NCI-H1436 treated with DMSO at 0.1 percent for 48 hours (cell line): ENCODE measurements at regions not wholly inside any gene's neighbourhood (a gene's known extent, or its start where the extent isn't known, plus 50 kb on each side); places are given as distances from the start of the nearest gene placed in this dataset.

Source experiments
- DNase-seq: peaks from one replicate; lab custom pipeline; 2025; lab: John Stamatoyannopoulos, UW

GRCh38 chr11:134763030-134763388 lies 351.0 kb upstream of the B3GAT1 start:
- no peak for DNase-seq

- DNase-seq = no peak
Measured at GRCh38 chr11:134762248-134763029, 350.4 kb upstream of the B3GAT1 start.

DNA sequence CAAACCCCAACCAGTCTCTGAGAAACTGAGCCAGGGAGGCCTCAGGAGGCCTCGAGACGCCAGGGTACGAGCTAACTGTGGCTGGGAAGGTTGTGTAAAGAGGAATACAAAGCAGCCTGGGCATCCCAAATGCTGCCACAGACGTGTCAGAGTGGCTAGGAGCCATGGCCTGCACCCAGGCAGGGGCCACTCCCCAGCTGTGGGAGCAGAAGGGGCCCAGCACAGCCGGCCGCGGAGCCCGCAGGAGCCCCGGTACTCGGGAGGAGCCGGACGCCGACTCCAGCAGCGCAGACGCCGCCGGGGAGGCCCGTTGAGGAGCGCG lies 349.8 kb upstream of the B3GAT1 start:
- DNase-seq = no peak

- no peak for DNase-seq
Measured at GRCh38 chr11:134761386-134761785, 349.3 kb upstream of the B3GAT1 start.

- no peak for DNase-seq
Measured at GRCh38 chr11:134760957-134761356, 348.9 kb upstream of the B3GAT1 start.

DNA sequence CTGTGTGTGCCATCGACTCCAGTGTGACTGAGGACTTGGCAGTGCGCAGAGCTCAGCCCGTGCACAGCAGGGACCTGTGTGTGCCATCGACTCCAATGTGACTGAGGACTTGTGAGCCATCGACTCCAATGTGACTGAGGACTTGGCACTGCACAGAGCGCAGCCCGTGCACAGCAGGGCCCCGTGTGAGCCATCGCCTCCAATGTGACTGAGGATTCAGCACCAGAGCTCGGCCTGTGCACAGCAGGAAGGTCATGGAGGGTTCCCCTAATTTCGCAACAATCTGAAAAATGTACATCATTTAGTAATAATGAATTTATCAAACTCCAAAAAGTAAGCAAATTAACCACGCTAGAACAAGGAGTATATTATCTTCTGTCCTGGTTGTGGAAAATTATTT lies 348.3 kb upstream of the B3GAT1 start:
- DNase-seq = no peak

DNA sequence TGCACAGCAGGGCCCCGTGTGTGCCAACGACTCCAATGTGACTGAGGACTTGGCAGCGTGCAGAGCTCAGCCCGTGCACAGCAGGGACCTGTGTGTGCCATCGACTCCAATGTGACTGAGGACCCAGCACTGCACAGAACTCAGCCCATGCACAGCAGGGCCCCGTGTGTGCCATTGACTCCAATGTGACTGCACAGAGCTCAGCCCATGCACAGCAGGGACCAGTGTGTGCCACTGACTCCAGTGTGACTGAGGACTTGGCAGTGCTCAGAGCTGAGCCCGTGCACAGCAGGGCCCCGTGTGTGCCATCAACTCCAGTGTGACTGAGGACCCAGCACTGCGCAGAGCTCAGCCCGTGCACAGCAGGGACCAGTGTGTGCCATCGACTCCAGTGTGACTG lies 347.8 kb upstream of the B3GAT1 start:
- no peak for DNase-seq

GRCh38 chr11:134759274-134759673 lies 347.2 kb upstream of the B3GAT1 start:
- DNase-seq = no peak

DNA sequence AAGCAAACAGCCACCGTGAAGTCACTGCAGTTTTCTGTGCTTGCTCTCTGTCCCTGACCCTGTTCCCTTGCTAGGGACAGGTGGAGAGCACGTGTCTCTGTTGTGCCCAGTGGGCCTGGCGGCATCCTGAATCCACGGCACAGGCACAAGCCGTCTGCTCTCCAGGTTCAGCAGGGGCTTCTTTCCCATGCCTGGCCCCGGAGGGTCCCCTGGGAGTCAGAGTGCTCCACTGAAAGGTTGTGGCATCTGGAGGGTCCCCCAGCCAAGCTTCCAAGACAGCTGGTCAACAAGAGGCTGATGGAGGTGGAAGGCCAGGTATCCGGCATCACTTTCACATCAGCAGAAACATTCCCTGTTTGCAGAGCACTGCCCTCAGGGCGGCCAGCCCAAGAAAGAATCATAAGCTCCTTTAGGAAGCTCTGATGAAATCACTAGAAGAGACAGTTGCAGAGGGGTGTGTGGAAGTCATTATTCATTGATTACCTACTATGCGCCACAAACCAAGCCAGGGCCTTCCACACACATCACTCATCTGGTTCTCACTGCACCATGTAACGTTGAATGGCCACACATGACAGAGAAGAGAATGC lies 346.4 kb upstream of the B3GAT1 start:
- DNase-seq = no peak

DNA sequence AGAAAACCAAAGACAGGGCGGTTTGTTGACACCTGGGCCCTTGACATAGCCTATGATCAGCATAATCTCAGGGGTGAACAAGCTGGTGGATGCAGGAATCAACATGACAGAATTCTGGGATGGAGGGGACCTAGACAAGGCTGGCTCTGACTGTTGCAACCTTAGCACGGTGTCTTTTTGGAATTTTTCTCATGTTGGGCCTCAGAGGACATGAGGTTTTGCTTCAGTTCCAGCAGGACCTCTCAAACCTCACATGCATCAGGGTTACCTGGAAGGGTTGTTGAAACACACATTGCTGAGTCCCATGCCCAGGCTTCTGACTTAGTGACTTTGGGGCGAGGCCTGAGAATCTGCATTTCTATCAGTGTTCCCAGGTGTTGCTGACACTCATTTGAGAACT lies 345.6 kb upstream of the B3GAT1 start:
- no peak for DNase-seq

DNA sequence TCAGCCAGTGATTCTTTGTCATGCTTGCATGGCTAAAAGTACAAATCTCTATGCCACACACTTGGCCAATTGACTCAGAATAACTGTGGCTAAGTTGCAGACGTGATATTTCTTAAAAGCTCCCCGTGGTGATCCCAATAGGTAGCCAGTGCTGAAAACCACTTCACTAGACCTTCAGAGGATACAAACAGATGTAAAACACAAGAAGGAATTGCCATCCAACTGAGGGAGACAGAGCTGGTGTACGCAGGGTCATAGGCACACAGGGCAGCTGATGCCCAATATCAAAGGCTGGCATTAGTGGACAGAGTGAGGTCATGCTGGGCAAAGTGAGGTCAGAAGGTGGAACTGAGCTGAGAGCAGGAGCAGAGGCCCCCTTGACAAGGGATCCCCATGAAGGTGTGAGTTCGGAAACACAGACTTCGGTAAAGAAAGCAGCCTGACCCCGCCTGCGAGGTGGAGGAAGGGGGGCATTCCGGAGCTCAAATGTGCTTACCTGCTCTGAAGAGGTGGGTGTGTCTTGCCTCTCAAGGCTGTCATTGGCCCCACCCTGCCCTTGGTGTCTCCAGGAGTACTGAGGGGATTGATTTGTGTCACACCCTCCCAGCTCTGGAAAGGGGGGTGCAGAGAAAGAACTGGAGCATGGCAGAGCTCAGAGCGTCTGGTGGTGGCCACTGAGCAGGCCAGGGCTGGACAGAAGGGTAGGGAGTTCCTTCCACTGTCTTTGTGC lies 344.9 kb upstream of the B3GAT1 start:
- DNase-seq = no peak

GRCh38 chr11:134755535-134755934 lies 343.5 kb upstream of the B3GAT1 start:
- no peak for DNase-seq

GRCh38 chr11:134754521-134755198 lies 342.6 kb upstream of the B3GAT1 start:
- no peak for DNase-seq

DNA sequence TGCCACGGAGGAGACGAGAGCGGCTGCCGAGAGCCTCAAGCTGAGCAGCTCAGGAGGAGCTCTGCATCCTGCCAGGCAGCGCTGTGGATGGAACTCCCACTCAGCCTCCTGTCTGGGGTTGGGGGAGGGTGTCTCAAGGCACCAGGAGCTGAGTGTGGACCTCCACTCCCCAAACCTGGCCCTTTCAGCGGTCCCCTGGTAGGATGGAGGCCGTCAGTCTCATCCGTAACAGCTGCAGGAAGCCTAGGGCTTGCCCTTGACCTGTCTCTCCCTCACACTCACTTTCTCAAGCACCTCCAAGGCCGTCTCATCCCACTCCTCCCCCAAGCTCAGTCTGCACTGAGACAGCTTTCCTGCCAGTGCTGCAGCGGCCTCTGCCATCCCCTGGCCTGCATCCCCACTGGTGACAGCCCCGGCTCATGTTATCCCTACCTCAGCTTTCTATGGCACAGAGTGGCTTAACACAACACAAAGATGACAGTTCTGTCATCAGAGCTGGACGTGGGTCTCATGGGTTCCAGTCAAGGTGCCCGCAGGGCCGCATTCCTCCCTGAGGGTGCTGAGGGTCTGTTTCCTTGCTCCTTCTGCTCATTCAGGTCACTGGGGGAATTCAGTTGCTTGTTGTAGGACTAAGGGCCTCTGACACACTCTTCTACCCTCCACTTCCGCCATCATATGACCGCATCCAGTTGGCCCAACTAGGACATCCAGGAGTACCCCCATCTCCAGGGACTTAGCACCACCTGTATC lies 341.9 kb upstream of the B3GAT1 start:
- DNase-seq = no peak

DNA sequence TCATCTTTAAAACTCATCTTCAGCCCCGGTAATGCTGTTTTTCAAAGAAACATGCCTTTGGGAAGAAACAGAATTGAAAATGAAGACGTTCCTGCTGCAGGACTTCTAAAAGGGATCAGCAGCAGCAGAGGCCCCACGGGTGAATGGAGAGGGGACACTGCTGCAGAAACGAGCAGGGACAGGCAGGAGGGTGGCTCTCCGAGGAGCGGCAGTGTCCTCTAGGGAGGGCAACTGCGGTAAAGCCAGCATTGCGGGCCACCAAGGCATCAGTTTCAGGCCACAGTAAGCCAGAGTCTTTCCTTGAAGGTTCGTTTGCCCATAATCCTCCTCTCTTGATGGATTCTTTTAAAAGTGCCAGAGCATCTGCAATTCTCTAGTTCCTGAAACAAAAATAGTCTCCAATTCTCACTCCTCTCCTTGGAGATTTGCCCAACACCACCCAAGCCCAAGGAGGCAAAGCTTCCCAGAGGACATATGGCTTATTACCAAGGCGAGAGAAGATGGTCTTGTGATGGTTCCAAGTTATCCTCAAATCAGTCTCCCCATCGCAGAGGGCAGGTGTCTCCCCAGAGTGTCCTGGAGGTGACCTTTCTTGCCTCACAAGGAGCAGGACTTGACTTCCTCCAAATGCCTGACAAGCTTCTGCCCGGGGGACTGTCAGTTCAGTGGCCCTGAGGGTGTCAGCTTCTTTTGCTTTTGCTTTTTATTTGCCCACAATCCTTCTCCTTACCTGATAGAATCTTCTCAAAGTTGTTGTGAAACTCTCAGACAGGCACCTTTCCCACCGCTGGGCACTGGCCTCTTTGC lies 341.1 kb upstream of the B3GAT1 start:
- DNase-seq = no peak

DNA sequence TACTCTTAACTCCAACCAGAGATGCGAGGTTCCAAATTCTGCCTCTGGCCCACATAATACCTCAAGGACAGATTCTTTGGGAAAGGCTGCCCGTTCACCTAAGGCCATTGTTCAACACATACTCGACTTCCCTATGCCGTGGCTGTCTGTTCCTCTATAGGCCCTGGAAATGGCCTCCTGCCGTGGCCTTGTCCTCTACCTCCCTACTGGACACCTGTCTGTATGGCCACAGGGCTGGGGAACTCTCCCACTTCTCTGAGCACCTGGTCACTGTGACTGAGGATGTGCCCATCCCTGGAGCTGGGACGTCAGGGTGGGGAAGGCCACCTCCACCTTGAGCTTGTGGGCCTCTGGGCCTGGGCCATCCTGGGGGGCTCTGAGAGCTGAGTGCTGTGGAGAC lies 340.5 kb upstream of the B3GAT1 start:
- no peak for DNase-seq

- DNase-seq = no peak
Measured at GRCh38 chr11:134751766-134752165, 339.7 kb upstream of the B3GAT1 start.

- DNase-seq = no peak
Measured at GRCh38 chr11:134751031-134751585, 339.1 kb upstream of the B3GAT1 start.

DNA sequence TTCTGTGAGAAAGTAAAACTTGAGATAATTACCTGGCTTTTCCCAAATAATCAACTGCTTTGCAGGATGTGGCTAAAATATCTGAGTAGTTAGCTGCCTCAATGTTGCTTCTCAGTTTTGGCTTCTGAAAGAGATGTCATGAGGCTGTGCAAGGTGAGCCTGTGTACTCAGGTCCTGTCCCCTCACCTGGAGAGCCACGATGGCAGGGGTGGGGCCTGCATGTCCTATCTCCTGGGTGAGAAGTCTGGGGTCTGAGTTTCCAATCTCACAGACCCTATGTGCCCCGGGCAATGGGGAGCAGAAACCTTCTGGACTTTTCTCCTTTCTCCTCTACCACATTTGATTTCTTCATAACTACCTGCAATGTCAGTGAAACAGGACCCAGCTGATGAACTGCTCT lies 338.6 kb upstream of the B3GAT1 start:
- no peak for DNase-seq

DNA sequence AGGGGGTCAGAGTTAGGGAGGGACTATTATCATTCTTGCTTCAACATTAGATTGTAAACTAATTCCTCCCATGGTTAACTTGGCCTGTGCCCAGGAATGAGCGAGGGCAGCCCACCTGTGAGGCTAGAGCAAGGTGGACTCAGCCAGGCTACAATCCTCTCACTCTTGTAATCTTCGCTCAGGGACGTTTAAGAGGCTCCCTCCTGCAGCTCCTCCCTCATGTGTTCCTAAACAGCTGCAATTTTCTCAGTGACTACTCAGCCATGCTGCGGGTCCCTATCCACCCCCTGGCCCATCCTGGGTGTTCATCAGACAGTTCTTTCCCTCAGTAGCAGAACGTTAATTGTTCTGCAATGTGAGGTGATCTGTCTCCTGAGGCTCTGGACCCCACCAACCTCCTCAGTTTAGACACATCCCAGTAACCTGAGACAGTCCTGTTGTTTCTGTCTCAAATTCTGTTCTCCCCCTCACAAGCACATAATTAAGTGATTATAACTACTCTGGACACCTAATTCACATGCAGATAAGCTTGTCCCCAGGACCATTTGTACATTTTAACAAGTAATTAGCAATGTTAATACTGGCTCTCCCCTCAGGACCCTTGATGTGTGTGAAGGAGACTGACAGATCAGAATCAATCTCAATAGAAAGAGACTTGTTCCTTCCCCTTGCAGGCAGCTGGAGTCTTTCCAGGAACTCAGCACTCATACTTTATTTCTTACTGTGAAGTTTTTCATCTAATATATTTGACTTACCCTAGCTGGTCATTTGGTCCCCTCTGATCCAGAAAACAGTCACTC lies 337.2 kb upstream of the B3GAT1 start:
- DNase-seq = no peak
